Breast epithelium (tissue), 3 donors: ENCODE measurements at regions not wholly inside any gene's neighbourhood (a gene's known extent, or its start where the extent isn't known, plus 50 kb on each side); places are given as distances from the start of the nearest gene placed in this dataset.

Experiments used
- POLR2A ChIP-seq: fragments of 450-650 bp; IDR thresholded peaks from one replicate; pipeline ENCODE4 v1.6.1; 2016; ENCODE audit warnings: antibody characterized with exemption, mild to moderate bottlenecking, moderate library complexity
- POLR2AphosphoS5 ChIP-seq, 3 donors: sonication (generic); formaldehyde crosslinking; IDR thresholded peaks; one replicate each; pipeline ENCODE4 v1.6.1; 2017; ENCODE audit warnings: antibody characterized with exemption in 3 of 3
- TF ChIP-seq, protein P1 (sequence below), 3 donors: fragments of 450-650 bp; IDR thresholded peaks; one replicate each; pipeline ENCODE4 v1.5.1; 2016 to 2017; ENCODE audit warnings: antibody characterized with exemption in 3 of 3, mild to moderate bottlenecking in 3 of 3, moderate library complexity in 3 of 3

DNA sequence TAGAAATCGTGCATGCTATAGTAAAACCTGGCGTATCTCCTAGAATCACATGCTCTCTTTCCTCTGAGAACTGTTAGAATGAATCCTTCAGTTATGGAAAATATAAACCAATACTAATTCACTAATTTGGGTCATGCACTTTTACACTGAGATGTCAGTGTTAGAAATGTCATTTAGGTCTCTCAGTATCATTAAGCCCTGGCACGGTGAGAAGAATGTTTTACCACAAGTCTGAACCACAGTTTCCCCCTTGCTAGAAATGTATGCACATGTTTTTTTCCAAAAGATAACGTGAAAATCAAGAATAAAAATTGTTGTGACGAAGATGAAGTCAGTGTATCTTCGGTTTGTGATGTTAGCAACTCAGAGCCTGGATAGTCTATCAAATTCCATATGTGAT lies 1062.7 kb upstream of the NCAM2 start:
- TF ChIP-seq, protein P1, sequence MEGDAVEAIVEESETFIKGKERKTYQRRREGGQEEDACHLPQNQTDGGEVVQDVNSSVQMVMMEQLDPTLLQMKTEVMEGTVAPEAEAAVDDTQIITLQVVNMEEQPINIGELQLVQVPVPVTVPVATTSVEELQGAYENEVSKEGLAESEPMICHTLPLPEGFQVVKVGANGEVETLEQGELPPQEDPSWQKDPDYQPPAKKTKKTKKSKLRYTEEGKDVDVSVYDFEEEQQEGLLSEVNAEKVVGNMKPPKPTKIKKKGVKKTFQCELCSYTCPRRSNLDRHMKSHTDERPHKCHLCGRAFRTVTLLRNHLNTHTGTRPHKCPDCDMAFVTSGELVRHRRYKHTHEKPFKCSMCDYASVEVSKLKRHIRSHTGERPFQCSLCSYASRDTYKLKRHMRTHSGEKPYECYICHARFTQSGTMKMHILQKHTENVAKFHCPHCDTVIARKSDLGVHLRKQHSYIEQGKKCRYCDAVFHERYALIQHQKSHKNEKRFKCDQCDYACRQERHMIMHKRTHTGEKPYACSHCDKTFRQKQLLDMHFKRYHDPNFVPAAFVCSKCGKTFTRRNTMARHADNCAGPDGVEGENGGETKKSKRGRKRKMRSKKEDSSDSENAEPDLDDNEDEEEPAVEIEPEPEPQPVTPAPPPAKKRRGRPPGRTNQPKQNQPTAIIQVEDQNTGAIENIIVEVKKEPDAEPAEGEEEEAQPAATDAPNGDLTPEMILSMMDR (IDR thresholded peaks at IDR 0.05) = no peak
- TF ChIP-seq POLR2A (no peak), POLR2AphosphoS5 (IDR thresholded peaks at IDR 0.05) (no peak)
